NCI-H510A treated with DMSO at 0.1 percent for 48 hours (cell line): ENCODE measurements at regions not wholly inside any gene's neighbourhood (a gene's known extent, or its start where the extent isn't known, plus 50 kb on each side); places are given as distances from the start of the nearest gene placed in this dataset.

Source experiments
- DNase-seq: peaks from one replicate; lab custom pipeline; 2025; lab: John Stamatoyannopoulos, UW

DNA sequence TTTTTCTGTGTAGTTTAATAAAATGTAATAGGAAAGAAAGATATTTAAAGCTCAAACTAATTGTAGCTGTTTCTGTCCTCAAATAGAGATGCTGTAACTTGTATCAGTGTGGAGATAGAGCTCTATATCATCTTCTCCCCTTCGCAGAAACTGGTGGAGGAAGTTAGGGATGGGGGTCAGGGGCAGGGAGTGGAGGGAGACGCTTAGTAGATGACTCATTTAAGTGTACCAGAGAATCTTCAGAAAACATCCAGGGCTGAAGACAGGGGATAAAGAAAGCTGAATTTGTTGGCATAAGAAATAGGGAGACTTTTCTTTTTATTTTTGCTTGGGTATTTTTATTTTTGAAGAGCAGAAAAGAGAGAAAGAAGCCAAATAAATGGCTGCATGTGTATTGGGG lies 282.6 kb upstream of the DPYD start:
- no peak for DNase-seq

DNA sequence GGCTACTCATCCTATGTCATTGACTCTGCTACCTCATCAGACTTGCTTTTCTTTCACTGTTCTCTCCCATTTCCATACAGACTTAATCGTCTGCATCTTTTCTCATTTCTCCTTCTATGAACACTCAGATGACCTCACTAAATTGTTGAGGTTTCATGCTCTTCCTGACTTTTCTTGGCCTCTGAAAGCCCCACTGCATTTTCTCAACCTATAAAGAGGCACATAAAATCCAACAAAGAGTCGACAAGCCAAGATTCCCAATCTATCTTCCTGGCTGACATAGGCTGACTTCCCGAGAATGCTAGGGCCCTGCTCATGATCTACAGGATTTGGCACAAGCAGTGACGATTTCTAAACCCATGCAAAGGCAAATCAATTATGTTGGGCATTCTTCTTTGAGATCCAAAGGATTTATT lies 280.8 kb upstream of the DPYD start:
- no peak for DNase-seq

DNA sequence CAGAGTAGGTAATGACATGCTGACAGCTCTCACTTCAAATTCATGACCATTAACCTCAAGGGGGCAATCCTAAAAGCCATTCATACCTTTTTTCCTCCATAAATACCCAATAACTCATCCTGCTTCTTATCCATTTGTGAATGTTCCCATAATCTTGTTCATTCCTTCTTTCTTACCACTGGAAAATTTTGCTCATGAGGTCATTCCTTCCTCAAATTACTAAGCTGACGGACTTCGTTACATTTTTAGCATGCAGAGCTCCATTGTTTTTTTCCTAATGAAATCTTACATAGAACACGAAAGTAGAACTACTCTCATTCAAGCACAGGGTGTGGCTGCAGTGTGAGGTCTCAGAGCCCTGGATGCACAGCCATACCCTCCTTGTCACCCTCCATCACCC lies 276.5 kb upstream of the DPYD start:
- no peak for DNase-seq

DNA sequence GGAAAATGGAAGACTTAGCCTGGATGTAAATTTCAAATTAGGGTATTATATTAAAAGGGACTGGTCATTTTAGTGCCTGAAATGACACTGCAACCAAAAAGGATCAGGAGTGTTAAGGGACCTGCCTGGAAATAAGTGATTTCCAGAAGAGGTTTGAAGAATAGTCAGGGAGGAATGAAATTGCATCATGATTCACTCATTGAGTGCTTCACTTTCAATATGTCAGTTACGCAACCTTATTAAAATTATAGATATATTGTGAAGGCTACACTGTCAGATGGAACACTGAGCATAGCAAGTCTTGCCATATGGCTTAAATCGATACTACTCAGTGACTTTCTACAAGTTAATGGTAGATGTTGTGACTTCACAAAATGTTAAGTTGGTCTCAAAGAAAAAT lies 275.2 kb upstream of the DPYD start:
- DNase-seq, result no peak

DNA sequence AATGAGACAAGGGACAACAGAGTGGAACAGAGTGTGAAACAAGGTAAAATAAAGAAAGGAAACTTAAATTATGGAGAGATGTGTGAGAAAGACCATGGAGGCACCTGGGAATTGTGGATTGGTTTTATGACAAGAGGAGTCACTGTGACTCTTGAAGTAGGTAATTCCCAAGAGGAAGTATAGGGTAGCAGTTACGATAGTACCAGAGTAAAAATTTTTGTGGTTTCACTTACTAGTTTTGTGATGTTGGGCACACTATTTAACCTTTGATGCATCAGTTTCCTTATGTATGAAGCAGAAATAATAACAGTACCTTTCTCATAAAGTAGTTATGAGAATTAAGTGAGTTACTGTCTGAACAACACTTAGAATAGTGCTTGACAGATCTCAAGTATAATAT lies 267.9 kb upstream of the DPYD start:
- no peak for DNase-seq

DNA sequence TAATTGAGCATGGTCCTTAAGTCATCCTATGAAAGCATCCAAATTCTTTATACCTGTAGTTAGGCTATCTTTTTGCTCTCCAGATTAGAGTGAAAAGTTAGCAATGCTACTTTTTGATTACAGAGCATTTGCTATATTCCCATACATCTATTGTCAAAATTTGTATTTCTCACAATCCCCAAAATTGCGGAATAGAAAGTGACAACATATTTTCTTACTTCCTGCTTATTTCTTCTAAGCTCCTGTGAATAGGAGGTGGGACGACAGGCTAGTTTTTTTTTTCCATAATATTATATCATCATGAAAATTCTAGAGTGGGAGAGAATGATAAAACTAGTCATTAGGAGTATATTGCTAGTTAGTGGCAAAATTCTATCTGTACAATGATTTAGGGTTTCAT lies 264.0 kb upstream of the DPYD start:
- no peak for DNase-seq

DNA sequence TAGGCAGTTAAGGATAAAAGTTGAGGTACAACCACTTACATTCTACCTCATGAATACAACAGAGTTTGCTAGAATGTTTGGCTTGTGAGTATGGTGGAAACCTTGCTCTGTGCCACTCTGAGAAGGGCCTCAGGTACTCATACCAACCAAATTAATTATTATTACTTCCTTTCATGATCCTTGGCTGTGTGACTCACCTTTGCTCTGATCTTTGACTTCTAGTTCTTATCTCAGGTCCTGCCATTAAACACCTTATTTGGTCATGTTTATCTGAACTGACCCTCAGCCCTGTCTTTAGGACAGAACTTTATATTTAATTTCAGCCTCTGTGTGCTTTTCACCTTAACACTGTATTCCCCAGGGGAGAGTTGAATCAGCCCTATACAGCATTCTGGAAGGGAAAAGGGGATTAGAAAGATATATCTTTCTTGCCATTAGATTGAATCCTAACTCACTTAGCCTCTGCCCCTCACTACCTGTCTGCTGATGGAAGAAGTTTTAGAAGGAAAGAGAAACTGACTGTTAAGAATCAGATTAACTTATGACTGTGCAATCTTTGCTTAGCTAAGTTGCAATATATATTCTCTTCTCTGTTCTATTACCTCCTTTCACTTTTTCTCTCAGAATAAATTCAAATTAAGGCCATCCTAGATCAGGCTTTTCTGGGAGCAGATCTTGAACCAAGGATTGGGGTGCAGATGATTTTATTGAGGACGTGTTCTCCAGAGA lies 260.4 kb upstream of the DPYD start:
- no peak for DNase-seq

DNA sequence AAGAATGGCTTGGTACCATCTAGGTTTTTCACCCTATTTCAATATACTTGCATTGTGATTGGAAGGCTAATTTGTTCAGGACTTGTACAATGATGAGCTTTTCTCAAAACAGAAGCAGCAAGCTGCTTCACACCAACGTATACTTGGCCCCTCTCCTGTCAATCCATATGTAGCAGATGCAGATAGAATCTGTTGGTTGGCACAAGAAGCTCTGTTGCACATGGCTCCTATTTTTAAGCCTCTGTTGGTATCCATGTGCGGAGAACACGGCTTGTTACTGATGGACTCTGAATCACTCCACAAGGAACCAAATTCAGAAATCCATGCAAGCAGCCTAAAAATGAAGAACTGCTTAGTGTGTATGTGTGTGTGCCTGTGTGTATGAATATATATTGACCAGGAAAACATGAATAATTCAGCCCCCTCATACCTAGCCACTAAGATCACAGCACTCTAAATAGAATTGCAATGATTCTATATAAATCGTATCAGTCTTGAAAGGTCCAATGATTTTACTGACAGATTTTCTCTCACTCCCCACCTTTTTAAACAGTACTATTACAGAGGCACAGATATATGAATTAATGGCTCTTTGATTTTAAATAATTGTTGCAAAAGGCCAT lies 258.4 kb upstream of the DPYD start:
- no peak for DNase-seq

DNA sequence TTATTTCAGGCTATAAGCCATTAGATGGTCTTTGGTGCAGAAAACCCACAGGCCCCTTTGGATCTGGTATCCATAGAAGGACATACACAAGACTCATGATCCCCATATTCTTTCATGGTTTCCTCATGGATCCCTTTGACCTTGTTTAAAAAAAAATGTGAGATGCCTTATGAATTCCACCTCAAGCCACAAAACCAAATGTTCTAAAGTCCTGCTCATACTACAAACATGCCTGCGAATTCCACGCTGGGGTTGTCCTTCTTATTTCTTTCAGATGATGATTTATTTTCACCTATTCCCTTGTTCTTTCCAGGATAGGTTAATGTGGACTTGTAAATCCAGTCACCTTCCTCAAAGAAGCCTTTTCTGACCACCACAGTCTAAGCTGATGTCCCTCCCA lies 256.9 kb upstream of the DPYD start:
- DNase-seq, result no peak

DNA sequence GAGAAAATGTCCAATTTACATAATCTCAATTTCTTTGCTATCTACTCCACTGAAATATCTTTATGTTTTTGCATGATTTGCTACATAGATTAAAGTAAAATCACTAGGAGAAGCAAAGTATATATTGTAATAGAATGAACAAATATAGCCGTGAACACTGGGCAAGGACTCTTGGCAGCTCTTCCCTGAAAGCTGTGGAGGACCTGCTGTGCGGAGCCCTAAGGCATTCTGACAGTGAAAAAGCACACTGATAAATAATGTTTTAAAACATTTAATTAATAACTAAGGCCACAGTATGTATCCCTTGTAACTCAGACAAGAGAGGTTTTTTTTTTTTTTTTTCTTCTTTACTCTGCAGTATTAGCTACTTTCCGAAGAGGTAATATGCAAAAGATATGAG lies 256.1 kb upstream of the DPYD start:
- DNase-seq, result no peak

DNA sequence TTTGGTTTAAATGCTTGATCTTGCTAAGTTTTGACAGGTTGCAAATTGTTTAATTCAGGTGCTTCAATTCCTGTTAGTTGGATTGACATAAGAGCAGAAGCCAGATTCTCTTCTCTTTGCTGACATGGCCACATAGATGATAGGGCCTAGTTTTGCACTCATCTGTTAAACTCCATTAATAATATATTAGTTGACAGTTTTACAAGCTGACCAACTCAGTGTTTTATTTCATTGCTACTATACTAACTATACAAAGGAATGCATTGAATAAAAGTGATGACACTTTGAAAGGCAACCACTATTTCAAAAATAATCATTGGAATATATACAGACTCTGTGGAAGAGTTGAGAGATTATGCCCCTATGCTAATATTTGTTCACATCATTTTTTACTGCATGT lies 255.6 kb upstream of the DPYD start:
- DNase-seq, result no peak

DNA sequence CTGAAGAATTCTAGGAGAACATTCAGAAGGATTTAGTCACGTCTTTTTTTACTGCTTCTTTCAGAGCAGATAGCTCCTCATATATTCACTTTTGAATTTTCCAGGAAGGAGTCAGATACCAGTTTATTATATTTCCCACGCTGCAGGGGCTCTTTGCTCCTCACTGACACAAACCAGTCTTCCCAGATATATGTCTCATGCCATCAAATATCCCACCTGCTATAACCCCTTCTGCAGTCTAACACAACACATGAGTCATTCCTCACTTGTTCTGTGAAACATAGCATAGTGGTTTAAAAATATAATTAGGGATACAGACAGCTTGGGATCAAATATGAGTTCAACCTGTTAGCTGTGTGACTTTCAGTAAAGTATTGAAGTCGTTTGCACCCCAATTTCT lies 251.7 kb upstream of the DPYD start:
- DNase-seq, result no peak

DNA sequence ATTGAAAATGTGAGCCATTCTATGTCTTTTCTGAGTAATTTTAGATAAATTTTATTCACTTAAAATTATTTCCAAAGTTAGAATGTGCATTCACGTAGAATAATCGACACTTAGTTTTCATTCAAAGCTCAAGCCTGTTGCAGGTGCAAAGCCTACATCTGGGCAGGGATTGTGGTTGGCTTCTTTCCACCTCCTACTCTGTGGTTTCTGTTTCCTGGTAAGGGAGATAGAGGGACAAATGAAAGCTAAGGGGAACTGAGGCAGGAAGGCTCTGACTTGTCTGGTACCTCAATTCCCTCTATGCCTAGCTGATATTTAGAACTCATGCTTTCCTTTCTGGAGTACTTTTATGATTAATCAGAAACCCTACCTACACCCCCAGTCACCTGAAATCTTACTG lies 251.2 kb upstream of the DPYD start:
- no peak for DNase-seq

DNA sequence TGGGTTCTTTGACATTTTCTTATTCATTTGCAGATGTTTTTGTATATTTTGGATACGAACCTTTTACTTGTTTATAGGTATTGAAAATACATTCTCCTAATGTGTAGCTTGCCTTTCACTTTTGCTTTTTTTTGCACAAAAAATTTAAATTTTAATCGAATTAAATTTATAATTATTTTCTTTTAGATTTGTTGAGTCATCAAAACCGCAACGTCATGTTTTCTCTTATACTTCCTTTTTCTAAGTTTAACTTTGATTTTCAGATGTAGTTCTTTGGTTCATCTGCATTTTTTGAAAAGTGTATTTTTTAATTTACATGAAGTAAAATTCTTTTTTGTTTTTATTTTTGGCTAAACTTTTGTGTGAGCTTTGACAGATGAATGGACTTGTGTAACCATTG lies 243.7 kb upstream of the DPYD start:
- no peak for DNase-seq

DNA sequence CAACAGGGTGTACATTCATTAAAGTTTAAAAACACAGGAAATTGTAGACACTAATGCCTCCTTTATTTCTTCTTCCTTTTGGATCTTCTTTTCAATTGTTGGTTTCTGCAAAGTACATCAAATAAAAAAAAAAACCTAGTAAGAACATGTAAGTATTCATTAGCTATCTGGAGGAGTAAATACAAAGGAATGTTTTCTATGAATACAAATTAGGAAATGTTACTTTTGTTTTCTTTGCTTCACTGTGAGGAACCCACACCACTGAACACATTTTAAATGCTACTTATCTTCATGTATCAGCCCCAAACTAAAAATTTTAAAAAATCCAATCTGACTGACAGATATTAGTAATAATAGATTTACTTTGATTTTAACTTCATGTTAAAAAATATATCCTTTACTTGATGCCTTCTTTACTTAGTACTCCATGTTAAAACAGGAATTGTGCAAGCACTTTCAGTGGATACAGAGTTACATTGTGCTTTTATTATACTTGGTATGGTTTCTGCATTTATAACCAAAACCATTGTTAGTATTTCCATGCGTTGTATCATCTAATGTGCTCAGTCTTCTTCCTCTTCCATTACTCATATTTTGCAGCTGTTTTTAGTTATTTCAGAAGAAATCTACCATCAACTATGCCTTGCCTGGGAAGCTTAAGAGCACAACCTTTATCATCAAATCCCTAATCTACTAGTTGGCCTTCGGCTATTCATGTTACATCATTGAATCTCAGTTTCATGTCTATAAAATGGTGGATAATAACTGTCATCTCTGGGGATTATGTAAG lies 236.9 kb upstream of the DPYD start:
- DNase-seq, result no peak

DNA sequence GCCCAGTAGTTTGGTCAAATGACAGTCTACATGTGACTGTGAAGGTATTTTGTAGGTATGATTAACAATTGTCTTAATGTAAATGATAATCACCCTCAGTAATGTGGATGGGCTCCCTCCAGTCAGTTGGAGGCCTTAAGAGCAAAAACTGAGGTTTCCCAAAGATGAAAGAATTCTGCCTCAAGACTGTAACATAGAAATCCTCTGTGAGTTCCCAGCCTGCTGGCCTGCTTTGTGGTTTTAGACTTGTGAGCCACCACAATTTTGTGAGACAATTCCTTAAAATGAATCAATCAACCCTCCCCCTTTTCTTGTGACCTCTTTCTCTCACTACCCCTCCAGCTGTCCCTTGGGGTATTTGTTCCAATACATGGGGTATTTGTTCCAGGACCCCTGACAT lies 226.4 kb upstream of the DPYD start:
- DNase-seq, result no peak

DNA sequence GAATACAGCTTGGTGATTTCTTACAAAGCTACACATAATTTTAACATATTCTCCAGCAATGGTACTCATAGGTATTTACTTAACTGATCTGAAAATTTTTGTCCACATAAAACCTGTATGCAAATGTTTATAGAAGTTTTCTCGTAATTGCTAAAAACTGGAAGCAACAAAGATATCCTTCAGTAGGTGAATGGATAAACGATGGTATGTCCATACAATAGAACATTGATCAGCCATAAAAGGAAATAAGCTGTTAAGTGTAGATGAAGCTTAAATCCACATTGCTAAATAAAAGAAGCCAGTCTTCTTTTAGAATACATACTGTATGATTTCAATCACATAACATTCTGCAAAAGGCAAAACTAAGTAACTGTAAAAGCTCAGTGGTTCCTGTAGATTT lies 224.8 kb upstream of the DPYD start:
- DNase-seq, result no peak

DNA sequence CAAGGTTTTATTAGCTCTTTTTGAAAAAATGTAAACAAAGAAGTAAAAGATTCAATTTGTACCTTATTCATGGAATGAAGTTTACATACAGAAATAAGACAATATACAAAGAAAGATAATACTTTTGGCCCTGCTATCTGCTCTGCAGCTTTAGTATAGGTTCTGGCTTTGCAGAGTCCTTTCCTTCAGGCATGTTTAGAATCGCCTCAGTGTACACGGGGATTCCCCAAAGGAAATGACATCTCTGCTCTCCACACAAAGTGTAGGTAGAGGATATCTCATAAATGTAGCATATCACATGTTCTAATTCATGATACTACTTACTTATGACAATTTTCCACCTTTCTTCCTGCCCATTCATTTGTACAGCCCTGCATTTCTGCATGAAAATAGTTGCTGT lies 222.6 kb upstream of the DPYD start:
- no peak for DNase-seq

DNA sequence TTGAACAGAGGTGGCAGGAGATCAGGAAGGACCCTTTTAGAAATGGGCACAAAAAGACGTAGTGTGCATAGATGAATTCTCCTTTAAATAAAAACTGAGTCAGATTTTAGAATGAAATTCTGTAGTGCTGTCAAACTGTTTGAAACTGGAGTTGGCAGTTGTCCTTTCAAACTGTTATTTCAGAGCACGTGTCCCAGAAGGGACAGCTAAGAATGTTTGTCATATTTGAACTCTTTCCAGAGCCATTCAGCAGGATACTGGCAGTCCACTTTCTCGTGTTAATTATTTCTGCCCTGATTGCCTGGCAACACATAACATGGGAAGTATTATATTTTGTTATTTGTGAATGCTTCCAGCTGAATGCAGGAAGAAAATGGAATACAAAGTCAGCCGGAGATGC lies 212.3 kb upstream of the DPYD start:
- DNase-seq, result no peak

DNA sequence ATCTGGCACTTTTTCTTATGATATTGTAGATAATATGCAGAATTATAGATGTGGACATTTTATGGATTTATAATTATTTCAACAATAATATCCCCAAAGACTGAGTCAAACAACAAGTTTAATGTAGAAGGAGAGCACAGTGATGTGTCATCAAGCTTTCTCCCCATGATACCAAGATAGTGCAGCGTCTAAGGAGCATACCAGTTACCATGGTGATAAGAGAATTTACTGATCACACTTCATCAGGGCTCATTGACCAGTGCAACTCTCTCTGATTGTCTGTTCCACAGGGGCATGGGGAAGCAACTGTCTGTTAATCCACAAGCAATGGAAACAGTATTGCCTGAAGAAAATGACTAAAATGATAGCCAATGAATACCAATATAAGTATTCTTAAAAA lies 209.6 kb upstream of the DPYD start:
- DNase-seq, result no peak

DNA sequence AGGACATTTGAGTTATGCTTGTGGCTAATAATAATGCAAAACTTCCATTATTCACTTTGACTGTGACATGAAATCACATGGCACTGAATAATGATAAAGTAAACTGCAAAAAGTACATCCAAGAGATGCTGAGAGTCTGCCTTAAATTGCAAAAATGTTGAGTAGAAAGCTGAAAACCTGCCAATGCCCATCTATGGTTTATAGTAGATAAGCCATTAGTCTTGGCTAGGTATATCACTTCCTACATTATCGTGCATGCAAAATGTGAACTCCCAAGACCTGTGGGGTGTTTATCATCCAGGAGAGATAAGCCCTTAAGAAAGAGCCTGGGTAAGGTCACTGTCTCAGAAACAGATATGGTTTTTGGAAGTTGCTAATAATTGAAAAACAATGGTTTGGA lies 208.7 kb upstream of the DPYD start:
- no peak for DNase-seq

DNA sequence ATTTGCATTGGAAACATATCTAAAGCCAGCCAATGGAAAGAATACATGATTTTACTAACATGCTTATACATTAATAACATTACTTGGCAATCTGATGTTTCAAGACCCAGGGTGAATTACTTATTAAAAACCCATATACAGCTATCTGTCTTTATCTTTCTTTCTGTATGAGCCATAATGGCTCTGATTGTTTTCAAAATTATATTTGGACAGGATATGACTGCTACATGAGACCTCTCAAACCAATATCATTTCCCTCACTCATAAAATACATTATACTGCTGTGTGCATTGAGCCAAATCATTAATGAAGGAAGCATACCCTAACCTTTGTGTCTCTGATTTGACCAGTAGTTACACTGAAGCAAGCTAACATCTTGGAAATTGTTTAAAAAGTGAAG lies 205.9 kb upstream of the DPYD start:
- no peak for DNase-seq

DNA sequence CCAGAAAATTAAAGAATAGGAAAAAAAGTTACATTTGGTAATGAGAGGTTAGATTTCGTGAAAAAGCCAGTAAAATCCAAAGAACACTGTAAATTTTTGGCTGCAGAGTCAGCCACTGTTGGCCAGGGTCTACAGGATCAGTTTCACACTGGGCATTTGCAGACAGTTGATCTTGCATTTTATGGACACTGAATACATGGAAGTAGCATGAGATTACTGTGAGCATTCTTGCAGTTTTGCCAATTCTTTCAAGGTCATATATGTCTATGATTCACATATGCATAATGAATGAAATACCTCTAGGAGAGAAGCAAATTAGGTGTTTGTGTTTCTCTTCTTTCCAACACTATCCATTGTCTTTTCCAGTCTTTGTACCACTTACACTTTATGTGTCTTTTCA lies 200.8 kb upstream of the DPYD start:
- DNase-seq, result no peak

DNA sequence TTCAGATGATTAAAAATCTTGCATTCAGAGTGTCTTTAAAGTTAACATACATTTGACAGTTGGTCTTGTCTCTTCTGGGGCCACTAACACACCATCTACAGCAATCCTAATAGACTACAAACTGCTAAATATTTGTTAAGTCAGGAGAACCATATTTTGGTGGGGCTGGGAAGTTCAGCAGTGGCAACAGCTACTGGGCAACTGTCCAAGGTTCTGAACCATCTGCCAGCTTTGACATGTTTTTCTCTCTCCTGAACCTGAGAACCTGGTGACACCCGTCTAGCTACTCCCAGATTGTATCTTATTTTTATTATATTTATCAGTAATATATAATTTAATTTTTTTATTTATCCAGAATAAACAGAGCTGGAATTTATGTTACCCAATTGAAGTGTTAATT lies 199.0 kb upstream of the DPYD start:
- DNase-seq, result peak; percentile 9
